K562 (cell line): ENCODE measurements at regions not wholly inside any gene's neighbourhood (a gene's known extent, or its start where the extent isn't known, plus 50 kb on each side); places are given as distances from the start of the nearest gene placed in this dataset.

Experiments used
- ATAC-seq: fragments of 200-7000 bp; cut with Tn5 transposase; 3 replicates; pipeline ENCODE4 v1.9.1; 2020; ENCODE audit warnings: moderate library complexity
- BruUV-seq: library from RNA; stranded (reverse); fragments of 400-500 nt; replicated peaks from 2 replicates; lab custom pipeline; 2021; lab: Mats Ljungman, UMichigan
- CTCF ChIA-PET: fragments of 300-600 bp; formaldehyde crosslinking; extraction: SDS; loops from one replicate; lab custom pipeline; 2021; ENCODE audit warnings: low intra/inter-chr PET ratio; lab: Yijun Ruan, JAX
- POLR2A ChIA-PET: fragments of 300-600, 350-650 bp; sonication (Branson Sonifier 250); formaldehyde crosslinking; extraction: SDS; loops from one replicate; lab custom pipeline; 2021; ENCODE audit warnings: antibody characterized with exemption, inconsistent platforms; lab: Yijun Ruan, JAX
- DNase-seq, 4 experiments: peaks; one replicate each; pipeline versions ENCODE4 v3.0.0 to v3.0.0-alpha.2; 2011 to 2018; ENCODE audit warnings: low spot score in 3 of 4, mixed read lengths in 3 of 4; ENCODE audit errors: extremely low read depth in 1 of 4
- FAIRE-seq: peaks from 2 replicates; lab custom pipeline; 2011; peaks lifted over from hg19 to GRCh38; lab: Jason Lieb, UNC
- H2AFZ ChIP-seq: 2 replicates; pipeline ENCODE4 v1.6.0; 2011; ENCODE audit warnings: low read depth, low read length, control low read depth, inconsistent platforms
- H3K27ac ChIP-seq: fragments of 200-600 bp; 3 replicates; pipeline ENCODE4 v1.8.0; 2011; ENCODE audit warnings: low read depth, mild to moderate bottlenecking, control low read depth, inconsistent platforms, low read length, moderate library complexity, mixed read lengths; ENCODE audit errors: extremely low read depth
- H3K27me3 ChIP-seq, 2 experiments: fragments of 300-600 bp in 1 of 2; 2 replicates in 1 of 2; 3 replicates in 1 of 2; pipeline versions ENCODE4 v1.6.0 to v1.8.0; 2011; ENCODE audit warnings: inconsistent platforms in 2 of 2, low read length in 2 of 2, mild to moderate bottlenecking in 1 of 2, mixed read lengths in 1 of 2, moderate library complexity in 1 of 2; ENCODE audit not compliant: control insufficient read depth in 2 of 2, insufficient read depth in 2 of 2
- H3K36me3 ChIP-seq: fragments of 300-600 bp; 3 replicates; pipeline ENCODE4 v1.8.0; 2011; ENCODE audit warnings: mild to moderate bottlenecking, low read length, inconsistent platforms; ENCODE audit not compliant: control insufficient read depth, insufficient read depth
- H3K4me1 ChIP-seq, 2 experiments: fragments of 200-600 bp in 1 of 2; replicated peaks in 1 of 2; 2 replicates in 1 of 2; 3 replicates in 1 of 2; pipeline versions ENCODE4 v1.5.1 to v1.8.0; 2011; ENCODE audit warnings: inconsistent platforms in 2 of 2, low read length in 2 of 2, mild to moderate bottlenecking in 1 of 2, mixed read lengths in 1 of 2, moderate library complexity in 1 of 2; ENCODE audit not compliant: control insufficient read depth in 2 of 2, insufficient read depth in 2 of 2
- H3K4me2 ChIP-seq: 2 replicates; pipeline ENCODE4 v1.6.1; 2011; ENCODE audit warnings: low read length, control low read depth, inconsistent platforms, mixed read lengths; ENCODE audit not compliant: insufficient read depth
- H3K4me3 ChIP-seq: fragments of 200-600 bp; sonication (generic), shearing (Covaris generic); 2 replicates; pipeline ENCODE4 v1.5.1; 2016; ENCODE audit warnings: control low read depth, inconsistent platforms
- H3K79me2 ChIP-seq: fragments of 200-600 bp; 3 replicates; pipeline ENCODE4 v1.8.0; 2011; ENCODE audit warnings: low read length, inconsistent platforms; ENCODE audit not compliant: control insufficient read depth, insufficient read depth
- H3K9ac ChIP-seq, 2 experiments: 2 replicates each; pipeline versions ENCODE4 v1.6.0 to v1.6.1; 2011; ENCODE audit warnings: low read depth in 2 of 2, low read length in 2 of 2, control low read depth in 1 of 2, inconsistent platforms in 1 of 2, mild to moderate bottlenecking in 1 of 2, mixed read lengths in 1 of 2; ENCODE audit not compliant: insufficient read depth in 1 of 2
- H3K9me1 ChIP-seq: one replicate; pipeline ENCODE4 v1.6.0; 2011; ENCODE audit warnings: inconsistent platforms, mild to moderate bottlenecking, low read length, moderate library complexity; ENCODE audit not compliant: control insufficient read depth, insufficient read depth
- H3K9me3 ChIP-seq: replicated peaks from 2 replicates; pipeline ENCODE4 v1.5.1; 2011; ENCODE audit warnings: low read depth, low read length, inconsistent platforms; ENCODE audit not compliant: control insufficient read depth, insufficient read depth
- H4K20me1 ChIP-seq: replicated peaks from 2 replicates; pipeline ENCODE4 v1.6.1; 2011; ENCODE audit warnings: low read length, inconsistent platforms, mixed read lengths; ENCODE audit not compliant: control insufficient read depth, insufficient read depth
- ETV5 ChIP-seq: sonication (generic); formaldehyde crosslinking; IDR thresholded peaks from 2 replicates; pipeline ENCODE4 v1.4.0; 2020; ENCODE audit warnings: low read depth, mild to moderate bottlenecking, missing genetic modification reagents
- ETV6 ChIP-seq, 3 experiments: fragments of 150-350 bp in 1 of 3; sonication (generic) in 1 of 3; formaldehyde crosslinking in 1 of 3; IDR thresholded peaks; 2 replicates each; pipeline versions ENCODE4 v1.6.1 to v1.8.0; 2014 to 2022; ENCODE audit warnings: borderline replicate concordance in 2 of 3, low read depth in 2 of 3, antibody characterized with exemption in 1 of 3, low read length in 1 of 3, mild to moderate bottlenecking in 1 of 3, missing genetic modification reagents in 1 of 3
- RB1 ChIP-seq: fragments of 450-650 bp; IDR thresholded peaks from 2 replicates; pipeline ENCODE4 v1.6.1; 2017; ENCODE audit warnings: low read depth, mild to moderate bottlenecking
- SNRNP70 ChIP-seq: fragments of 200-400 bp; formaldehyde crosslinking; optimal IDR thresholded peaks from 2 replicates; pipeline ENCODE3; 2017; ENCODE audit warnings: low read depth, low read length
- TAF7 ChIP-seq: fragments of 450-650 bp; IDR thresholded peaks from 2 replicates; pipeline ENCODE4 v1.6.1; 2016; ENCODE audit warnings: missing genetic modification characterization, missing compliant biosample characterization
- TGIF2 ChIP-seq: sonication (generic); formaldehyde crosslinking; IDR thresholded peaks from 2 replicates; pipeline ENCODE4 v1.8.1; 2022; ENCODE audit warnings: mild to moderate bottlenecking, missing genetic modification reagents, moderate library complexity
- TOE1 ChIP-seq, 2 experiments: fragments of 450-650 bp in 1 of 2; sonication (generic) in 1 of 2; formaldehyde crosslinking in 1 of 2; IDR thresholded peaks; 2 replicates each; pipeline versions ENCODE4 v1.7.1 to v1.8.0; 2016 to 2022; ENCODE audit warnings: borderline replicate concordance in 2 of 2, mild to moderate bottlenecking in 2 of 2, antibody characterized with exemption in 1 of 2, inconsistent platforms in 1 of 2, low read depth in 1 of 2, missing genetic modification reagents in 1 of 2, moderate library complexity in 1 of 2
- ZEB2 ChIP-seq: fragments of 450-650 bp; IDR thresholded peaks from 2 replicates; pipeline ENCODE4 v1.6.1; 2016
- ZFX ChIP-seq: sonication (generic); formaldehyde crosslinking; IDR thresholded peaks from 2 replicates; pipeline ENCODE4 v1.8.0; 2022; ENCODE audit warnings: mild to moderate bottlenecking, missing genetic modification reagents, moderate library complexity
- ZNF780A ChIP-seq: fragments of 250-450 bp; sonication (Bioruptor Pico); IDR thresholded peaks from 2 replicates; pipeline ENCODE4 v1.5.0; 2021; ENCODE audit warnings: mild to moderate bottlenecking
- WGBS: fragments of 100-300 bp; shearing (Covaris generic); methylation state at CpG from one replicate; pipeline ENCODE4 v1.1.6; 2016; ENCODE audit warnings: low coverage, mixed read lengths; ENCODE audit not compliant: insufficient coverage; ENCODE audit errors: missing lambda C conversion rate; 5-methylcytosine and 5-hydroxymethylcytosine counted together
- in situ Hi-C: fragments of 300-500 bp; cut with MboI; formaldehyde crosslinking; loops from 4 replicates; pipeline ENCODE4 v1.15.0; 2018; ENCODE audit warnings: inconsistent platforms, mixed read lengths
- intact Hi-C: fragments of 100-400 bp; cut with micrococcal nuclease; formaldehyde crosslinking; loops from 2 replicates; pipeline ENCODE4 v1.14.2; 2022
- TF ChIP-seq, protein P1 (sequence below): fragments of 250-450 bp; sonication (Bioruptor Pico); IDR thresholded peaks from 2 replicates; pipeline ENCODE4 v1.5.0; 2020; ENCODE audit warnings: mild to moderate bottlenecking, borderline replicate concordance

DNA sequence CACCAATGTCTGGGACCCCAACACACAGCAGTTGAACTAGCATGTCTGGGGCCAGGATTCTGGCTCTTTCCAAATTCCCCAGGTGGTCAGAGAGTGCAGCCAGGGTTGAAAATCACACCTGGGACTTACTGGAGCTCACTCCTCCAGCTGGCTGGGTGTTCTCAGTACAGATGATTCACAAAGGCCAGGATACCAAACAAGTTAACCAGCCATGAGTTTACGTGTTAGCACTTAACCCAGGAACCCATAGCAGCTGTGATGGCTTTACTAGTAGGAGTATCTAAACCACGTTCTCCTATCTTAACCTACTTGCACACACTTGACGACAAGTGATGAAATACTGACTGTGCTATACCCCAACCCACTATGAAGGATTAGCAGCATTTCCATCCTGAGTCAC is 222.8 kb downstream of the FBXO15 start (continued):
- TF ChIP-seq, protein P1, sequence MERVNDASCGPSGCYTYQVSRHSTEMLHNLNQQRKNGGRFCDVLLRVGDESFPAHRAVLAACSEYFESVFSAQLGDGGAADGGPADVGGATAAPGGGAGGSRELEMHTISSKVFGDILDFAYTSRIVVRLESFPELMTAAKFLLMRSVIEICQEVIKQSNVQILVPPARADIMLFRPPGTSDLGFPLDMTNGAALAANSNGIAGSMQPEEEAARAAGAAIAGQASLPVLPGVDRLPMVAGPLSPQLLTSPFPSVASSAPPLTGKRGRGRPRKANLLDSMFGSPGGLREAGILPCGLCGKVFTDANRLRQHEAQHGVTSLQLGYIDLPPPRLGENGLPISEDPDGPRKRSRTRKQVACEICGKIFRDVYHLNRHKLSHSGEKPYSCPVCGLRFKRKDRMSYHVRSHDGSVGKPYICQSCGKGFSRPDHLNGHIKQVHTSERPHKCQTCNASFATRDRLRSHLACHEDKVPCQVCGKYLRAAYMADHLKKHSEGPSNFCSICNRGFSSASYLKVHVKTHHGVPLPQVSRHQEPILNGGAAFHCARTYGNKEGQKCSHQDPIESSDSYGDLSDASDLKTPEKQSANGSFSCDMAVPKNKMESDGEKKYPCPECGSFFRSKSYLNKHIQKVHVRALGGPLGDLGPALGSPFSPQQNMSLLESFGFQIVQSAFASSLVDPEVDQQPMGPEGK: no peak

DNA sequence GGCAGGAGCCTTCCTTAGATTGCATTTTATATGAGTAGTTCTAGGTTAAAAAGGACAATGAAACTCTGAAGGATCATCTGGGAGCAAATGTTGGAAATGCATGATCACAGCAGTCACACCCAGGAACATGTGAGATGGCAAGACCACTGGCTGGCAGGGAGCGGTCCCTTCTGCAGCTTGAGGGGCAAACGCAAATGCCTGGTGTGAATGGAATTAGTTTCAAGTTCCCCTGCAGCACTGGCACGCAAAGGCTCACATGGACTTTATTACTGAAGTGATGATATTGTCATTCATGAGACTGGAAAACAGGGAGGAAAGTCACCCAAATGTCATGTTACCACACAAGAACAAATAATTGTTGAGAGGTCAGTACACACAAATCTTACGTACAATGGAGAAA is 223.3 kb downstream of the FBXO15 start:
- H4K20me1 ChIP-seq: no peaks in the 10 kb centered on the region
- in situ Hi-C loops: no loop called here
- no peak for ATAC-seq
- intact Hi-C loops: no loop called here
- WGBS: 2% methylated on average over 4 of the region's 4 CpGs
- no peak overlapping the region for H3K4me2 ChIP-seq
- no peak overlapping the region for H2AFZ ChIP-seq
- H3K27ac ChIP-seq: no peak overlapping the region
- no peak overlapping the region for H3K9ac ChIP-seq
- no peak for FAIRE-seq
- no peaks in the 10 kb centered on the region for H3K9me1 ChIP-seq
- H3K36me3 ChIP-seq: no peaks in the 10 kb centered on the region
- no TSS peak for BruUV-seq
- no peak for TF ChIP-seq SNRNP70
- no peak for TF ChIP-seq ZEB2
- TF ChIP-seq TGIF2: no peak
- TF ChIP-seq ETV5 (CRISPR knock-in tag): no peak
- no peak for TF ChIP-seq TOE1 (IDR thresholded peaks at IDR 0.05; ENCODE audit: borderline replicate concordance)
- TF ChIP-seq TOE1 (CRISPR knock-in tag; IDR thresholded peaks at IDR 0.05; ENCODE audit: borderline replicate concordance, low read depth): no peak
- TF ChIP-seq TAF7 (tag): no peak
- TF ChIP-seq ZNF780A: no peak
- no peak for TF ChIP-seq ETV6 (IDR thresholded peaks at IDR 0.05; ENCODE audit: borderline replicate concordance in 1 of 2, low read depth in 2 of 2, low read length in 1 of 2)
- no peak for TF ChIP-seq ETV6 (CRISPR knock-in tag; IDR thresholded peaks at IDR 0.05; ENCODE audit: borderline replicate concordance)
- no peak for TF ChIP-seq RB1
- no peak for TF ChIP-seq ZFX
- H3K4me3 ChIP-seq: no peak overlapping the region
- H3K79me2 ChIP-seq: no peaks in the 10 kb centered on the region
- H3K27me3 ChIP-seq: no peaks in the 10 kb centered on the region
- POLR2A ChIA-PET: no interaction called here
- CTCF ChIA-PET: no interaction called here
- H3K4me1 ChIP-seq: no peaks in the 10 kb centered on the region
- no peak for DNase-seq
- H3K9me3 ChIP-seq: no peaks in the 10 kb centered on the region
